GM18526 (cell line): ENCODE measurements at regions not wholly inside any gene's neighbourhood (a gene's known extent, or its start where the extent isn't known, plus 50 kb on each side); places are given as distances from the start of the nearest gene placed in this dataset.

Experiments used
- POLR2A ChIP-seq: IDR thresholded peaks from 3 replicates; pipeline ENCODE4 v1.6.1; 2011; ENCODE audit not compliant: insufficient read length; ENCODE audit errors: extremely low read depth

DNA sequence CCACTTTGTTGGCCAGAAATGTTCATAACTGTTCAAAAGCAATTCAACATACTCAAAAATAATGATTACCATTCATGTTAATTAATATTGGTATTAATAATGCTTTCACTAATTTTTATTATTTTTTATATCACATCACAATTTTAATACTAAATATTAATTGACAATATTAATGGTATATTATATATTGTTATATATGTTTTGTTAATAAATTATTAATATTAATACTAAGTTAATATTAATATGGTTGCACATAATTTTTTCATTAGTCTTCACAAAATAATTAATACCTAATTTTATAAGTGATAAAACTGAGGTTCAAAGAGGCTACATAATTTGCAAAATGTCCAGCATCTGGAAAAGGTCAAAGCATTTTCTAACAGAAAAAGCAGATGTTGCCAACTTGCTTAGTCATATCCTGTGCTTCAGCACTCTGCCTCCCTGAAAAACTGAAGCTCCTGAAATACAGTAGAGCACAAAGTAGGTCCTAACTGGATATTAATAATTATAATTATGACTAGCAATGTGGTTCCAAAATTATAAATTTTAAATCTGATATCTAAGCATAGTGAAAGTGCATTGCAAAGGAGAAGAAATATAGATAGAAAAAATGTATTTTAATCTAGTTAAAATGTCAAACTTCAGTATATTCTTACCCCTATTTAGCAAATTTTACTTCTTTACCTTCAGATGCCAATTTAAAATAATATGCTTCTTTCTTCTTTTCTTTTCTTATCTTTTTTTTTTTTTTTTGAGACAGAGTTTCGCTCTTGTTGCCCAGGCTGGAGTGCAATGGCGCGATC, 123.2 kb upstream of the TNFSF4 start:
- no peak for TF ChIP-seq POLR2A

DNA sequence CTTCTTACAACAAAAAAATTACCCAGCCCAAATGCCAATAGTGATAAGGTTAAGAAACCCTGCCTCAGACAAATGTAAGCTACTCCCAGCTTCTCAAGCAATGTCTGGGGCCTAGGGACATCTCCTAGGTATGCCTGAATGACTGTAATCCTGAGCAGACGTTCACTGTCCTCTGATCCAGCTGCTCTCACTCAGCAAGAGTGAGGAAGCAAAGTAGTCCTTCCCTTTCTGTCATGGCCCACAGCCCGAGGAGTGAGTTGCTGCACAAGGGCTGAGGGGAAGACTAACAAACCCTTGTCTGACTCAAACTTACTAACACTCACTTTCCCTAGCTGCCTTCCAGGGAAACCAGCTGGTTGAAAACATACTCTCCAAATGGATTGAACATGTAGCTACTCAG, 124.9 kb upstream of the TNFSF4 start:
- no peak for TF ChIP-seq POLR2A

DNA sequence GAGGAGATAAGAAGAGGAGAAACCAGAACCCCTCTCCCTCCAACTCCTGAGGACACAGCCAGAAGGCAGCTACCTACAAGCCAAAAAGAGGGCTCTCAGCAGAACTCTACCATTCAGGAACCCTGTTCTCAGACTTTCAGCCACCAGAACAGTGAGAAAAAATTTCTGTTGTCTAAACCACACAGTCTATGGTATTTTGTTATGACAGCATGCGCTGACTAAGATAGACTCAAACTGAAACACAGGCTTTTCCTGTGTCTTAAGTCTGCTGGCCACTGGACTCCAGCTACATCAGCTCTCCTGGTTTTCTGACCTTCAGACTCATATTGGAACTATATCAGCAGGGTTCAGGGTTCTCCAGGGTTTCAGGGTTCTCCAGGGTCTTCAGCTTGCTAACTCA, 126.5 kb upstream of the TNFSF4 start:
- TF ChIP-seq POLR2A: no peak

DNA sequence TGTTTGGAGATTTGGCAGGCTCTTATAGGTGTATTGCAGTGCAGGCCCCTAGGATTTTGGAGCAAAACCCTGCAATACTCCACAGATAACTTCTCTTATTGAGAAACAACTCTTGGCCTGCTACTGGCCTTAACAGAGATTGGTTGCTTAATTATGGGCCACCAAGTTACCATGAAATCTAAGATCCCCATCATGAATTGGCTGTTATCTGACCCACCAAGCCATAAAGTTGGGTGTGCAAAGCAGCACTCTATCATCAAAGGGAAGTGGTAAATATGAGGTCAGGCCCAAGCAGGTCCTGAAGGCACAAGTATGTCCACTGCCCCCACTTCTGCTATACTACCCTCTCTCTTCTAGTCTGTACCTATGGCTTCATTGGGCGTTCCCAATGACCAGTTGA, 130.0 kb upstream of the TNFSF4 start:
- no peak for TF ChIP-seq POLR2A

DNA sequence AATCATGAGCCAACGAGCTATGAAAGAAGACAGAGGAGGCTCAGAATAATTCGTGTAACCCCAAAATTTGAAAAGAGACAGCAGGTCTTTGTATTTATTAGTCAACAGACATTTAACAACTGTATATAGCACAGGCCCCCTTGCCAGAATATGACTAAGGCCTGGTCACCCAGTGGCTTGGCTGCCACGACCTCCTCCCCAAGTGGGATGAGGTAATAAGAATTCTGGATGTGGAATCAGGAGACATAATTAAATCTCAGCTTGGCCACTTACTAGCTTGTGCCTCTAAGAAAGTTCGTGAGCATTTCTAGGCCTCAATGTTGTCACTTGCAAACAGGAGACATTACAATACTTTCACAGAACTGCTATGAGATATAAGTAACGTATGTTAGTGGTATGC, 134.2 kb upstream of the TNFSF4 start:
- no peak for TF ChIP-seq POLR2A

DNA sequence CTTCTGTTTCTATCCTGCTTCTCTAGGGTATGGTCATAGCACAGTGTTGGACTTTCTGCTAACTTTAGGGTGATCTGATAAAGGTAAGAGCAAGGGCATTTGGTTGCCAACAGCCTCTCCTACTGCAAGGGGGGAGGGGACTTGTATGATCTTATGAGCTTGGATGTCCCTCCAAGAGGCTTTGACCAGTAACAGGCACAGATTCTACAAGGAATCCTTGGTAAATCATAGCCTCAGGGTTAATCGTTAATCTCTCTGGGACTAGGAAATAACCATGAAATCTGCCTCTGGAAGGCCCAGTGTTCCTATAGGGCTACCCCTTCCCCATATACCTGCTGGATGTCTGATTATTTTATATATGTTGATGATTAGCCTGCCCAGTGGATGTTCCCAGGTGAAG, 134.8 kb upstream of the TNFSF4 start:
- TF ChIP-seq POLR2A: no peak

DNA sequence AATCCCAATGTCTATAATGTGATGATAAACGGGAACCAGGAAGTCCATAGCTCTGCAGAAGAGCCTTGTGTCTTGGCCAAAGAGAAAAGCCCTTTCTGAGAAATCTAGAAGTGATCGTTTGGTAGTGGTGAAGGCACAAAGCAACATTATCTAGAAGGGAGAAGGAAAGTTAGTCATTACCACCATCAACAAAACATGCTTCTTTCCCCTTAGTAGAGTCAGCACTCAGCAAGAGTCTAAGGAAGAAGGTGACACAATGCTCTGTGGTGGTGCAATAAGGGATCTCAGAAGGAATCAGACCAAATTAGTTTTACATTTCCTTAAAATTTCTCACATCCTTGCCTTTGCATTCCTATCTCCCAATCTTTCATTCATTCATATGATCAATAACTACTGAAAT, 134.4 kb upstream of the PRDX6 start:
- no peak for TF ChIP-seq POLR2A

DNA sequence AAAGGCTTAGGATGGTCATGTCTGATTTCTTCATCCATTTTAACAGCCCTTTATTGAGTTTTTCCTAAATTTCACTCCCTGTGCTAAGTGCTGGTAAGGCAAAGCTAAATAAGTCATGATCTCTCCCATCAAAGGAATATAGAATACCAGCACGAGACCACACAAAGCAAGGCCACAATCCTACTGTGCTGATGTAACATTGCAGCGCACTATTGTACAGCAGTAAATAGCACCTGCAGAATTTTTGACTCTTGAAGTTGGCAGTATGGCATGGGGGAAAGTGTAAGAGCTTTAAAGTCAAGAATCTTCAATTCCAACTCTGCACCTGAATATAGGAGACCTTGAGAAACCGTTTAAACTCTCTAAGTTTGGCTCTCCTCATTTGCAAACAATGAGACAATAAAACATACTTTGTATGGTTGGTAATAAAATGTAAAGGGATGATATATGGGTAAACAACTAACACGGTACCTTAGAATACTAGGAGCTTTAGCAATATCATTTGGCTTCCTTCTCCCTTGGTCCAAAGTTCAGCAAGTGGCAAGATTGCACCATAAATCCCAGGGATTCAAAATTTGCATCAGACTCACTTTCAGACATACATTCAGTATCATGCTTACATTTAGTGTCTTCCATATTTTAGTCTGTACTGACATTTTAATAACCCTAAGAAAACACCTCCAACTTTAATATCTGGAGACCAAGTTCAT, 132.9 kb upstream of the PRDX6 start:
- TF ChIP-seq POLR2A: no peak

DNA sequence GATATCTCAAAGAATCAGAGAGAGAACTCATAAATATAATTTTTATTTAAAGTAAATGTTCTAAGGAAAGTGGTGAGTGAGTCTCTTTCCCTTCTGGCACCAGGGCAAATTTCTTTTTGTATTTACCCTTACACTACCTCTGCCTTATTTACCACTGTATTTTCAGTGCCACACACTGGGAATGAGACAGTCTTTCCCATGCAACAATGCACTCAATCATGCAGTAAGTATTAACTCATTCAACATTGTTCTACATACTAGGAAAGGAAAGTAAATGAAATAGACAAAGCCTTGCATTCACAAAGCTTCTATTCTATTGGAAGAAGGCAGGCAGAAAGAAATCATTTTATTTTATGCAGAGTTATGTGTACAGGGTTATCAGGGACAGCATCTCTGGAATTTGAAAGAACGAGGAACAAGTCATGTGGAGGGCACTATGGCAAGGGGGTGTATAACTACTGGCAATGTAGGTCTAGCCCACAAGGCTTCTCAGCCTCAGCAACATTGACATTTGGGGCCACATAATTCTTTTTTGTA, 129.8 kb upstream of the PRDX6 start:
- no peak for TF ChIP-seq POLR2A

DNA sequence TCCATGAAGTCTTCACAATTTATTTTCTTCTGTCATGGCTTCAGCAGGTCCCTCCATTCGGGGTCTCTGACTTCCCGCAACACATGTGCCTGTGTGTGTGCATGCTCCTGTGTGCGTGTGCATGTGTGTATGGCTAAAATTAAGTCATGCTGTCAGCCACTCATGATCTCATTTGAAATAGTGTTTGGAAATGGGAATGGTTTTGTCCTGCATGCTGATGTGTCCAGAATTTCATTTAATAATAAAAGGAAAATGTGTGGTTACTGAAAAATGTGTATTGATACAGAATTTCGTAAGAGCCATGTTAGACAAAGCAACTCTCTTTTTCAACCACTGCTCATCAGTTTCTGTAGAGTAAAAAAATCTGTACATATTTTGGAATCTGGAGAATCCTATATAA, 123.8 kb upstream of the PRDX6 start:
- no peak for TF ChIP-seq POLR2A

DNA sequence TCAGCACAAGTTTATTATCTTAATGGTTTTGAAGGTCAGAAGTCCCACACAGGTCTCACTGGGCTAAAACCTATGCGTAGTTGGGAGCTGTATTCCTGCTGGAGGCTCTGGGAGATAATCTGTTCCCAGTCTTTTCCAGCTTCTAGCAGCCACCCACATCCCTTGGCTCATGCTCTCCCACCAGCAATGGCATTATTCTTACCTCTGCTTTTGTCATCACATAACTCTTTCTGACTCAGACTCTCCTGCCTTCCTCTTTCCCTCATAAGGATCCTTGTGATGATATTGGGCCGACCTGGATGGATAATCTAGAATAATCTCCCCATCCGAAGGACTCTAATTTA, 122.2 kb upstream of the PRDX6 start:
- TF ChIP-seq POLR2A: no peak

DNA sequence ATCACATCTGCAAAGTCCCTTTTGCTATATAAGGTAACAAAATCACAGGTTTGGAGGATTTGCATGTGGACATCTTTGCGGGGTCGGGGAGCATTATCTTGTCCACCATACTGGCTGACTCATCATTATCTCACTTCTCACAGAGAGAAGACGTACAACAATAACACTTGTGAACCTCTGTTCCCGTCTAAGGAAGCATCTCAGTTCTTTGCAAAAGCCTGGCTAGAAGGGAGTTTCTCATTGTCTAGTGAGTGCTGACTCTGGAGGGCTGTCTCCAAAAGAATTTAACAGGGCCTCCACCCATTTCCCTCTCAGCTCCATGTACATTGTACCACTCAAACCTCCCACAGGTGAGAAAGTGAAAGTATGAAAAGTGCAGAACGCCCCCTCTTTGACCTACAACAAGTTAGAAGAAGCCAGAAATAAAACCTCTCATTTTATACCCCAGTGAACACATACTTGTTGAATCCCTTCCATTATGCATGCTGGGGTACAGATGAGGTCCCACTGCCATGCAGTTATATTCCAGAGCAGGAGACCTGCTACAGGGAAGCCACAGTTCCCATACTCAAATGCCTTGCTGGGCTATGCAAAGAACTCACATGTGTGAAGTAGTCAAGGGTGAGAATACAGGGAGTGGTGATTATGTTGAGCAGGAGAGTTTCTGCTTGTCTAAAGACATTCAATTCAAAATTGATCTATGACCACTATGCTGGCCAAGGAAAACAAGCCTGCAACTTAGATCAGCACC, 121.7 kb upstream of the PRDX6 start:
- no peak for TF ChIP-seq POLR2A

DNA sequence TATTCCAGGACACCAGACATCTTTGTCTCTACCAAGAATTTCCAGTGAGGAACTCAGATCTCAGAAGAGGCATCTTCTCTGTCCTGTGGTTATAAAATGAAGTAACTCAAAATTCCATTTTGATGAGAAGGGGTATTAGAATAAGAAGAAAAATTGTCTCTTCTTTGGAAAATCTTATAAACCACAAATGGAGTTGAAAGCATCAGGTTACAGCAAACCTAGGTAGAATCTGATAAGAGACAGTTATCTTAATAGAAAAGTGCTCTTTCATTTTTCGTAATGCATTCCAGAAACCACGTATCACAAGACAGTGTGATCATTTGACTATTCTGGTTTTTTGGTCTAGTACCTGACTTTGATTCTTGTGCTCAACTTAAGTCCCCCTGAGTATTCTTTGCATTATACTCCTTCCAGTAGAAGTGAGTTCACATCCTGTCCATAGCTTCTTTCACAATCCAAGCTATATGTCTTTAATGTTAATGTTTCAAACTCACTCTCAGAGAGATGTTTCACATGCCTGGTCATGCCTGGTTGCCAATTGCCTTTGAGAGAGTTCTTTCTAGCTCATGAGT, 120.9 kb upstream of the PRDX6 start:
- no peak for TF ChIP-seq POLR2A

DNA sequence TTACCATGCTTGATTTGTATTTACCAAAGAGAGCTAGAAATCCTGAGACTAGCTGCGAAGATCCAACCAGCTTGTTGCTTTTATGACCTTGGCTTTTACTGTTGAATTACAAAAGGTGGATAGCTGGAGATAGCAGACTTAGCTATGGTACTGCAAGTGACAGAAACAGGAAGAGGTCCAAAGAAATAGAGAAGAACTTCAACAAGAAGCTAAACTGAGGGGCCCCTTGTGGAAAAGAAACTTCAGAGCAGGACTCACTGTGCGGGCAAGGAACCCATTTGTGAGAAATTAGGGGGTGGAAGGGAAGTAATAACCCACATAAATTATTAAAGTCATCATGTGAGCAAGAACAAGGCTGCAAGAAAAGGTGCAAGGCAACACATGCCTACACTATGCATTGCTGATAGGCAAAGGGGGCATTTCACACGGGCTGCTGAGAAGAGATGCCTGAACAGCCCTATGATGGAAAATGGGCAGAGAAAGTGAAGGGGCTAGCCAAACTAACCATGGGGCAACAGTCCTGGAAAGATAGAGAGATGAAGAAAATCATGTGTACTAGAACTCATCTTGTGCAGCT, 116.6 kb upstream of the PRDX6 start:
- no peak for TF ChIP-seq POLR2A

DNA sequence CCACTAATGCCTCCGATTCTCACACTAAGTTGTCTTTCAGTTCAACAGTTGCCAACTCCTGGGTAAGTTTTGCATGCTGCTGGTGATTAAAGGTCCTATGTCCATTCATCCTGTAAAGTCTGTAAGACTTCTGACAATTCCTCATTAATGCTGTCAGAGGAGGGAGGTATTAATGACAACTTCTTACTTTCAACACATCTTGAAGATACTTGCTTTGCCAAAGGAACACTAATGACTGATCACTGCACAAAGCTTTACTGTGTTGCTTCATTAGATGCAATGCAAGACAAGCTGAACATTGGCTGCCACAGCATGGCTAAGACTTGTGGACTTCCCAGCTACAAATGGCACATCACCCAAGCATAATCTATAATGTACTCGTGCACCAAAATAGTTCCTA, 114.6 kb upstream of the PRDX6 start:
- no peak for TF ChIP-seq POLR2A

DNA sequence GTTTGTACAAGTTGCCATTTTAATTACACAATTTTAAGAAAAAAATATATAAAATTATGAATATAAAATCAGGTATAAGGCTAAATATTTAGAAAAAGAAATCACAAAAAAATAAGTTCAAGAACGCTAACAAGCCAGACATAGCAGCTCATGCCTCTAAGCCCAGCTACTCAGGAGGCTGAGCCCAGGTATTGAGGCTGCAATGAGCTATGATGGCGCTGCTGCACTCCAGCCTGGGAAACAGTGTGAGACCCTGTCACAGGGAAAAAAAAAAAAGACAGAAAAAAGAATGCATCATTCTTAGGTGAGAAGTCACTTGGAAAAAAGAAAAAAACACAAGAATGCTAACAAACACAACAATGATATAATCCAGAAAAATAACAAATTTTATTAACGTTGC, 112.3 kb upstream of the PRDX6 start:
- TF ChIP-seq POLR2A: no peak

DNA sequence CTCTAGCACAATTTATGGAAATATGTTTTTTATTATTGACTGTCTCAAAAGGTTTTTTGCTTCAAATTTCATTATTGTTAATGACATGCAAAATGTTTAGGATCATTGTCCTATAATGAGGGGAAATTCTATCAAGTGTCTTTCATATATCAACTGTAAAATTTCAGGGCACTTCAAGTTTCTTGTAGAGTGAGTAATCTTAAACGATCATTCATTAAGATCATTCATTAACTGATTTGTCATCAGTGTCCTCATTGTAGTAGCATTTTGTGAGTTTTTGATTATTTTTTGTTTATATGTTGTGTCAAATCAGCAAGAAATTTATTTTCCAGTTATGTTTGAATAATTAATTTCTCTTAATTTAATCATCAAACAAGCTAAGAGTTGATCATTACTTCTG, 111.8 kb upstream of the PRDX6 start:
- TF ChIP-seq POLR2A: no peak
